ENCODE measurements at regions not wholly inside any gene's neighbourhood (a gene's known extent, or its start where the extent isn't known, plus 50 kb on each side); places are given as distances from the start of the nearest gene placed in this dataset.

DNA sequence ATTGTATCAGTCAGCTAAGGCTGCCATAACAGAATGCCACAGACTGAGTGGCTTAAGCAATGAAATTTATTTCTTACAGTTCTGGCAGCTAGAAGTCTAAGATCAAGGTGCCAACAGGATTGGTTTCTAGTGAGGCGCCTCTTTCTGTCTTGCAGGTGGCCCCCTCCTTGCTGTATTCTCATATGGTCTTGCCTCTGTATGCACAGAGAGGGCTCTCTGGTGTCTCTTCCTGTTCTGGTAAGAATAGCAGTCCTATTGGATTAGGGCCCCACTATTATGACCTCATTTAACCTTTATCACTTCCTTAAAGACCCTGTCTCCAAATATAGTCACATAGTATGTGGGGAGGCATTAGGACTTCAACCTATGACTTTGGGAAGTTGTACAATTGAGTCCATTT lies 253.9 kb downstream of the EDEM1 start:
- H3K9me3 ChIP-seq (ENCODE audit: control insufficient read depth, low read length): no peaks in the 10 kb centered on the region
- no peaks in the 10 kb centered on the region for H3K36me3 ChIP-seq (ENCODE audit: control insufficient read depth, insufficient read depth, low read length)
- no peaks in the 10 kb centered on the region for H3K27me3 ChIP-seq (ENCODE audit: control insufficient read depth, insufficient read depth, low read length)
- H3K9ac ChIP-seq (ENCODE audit: low read length): no peak overlapping the region
- peaks cover 6% of the 10 kb centered on the region for H3K4me1 ChIP-seq (ENCODE audit: control insufficient read depth, insufficient read depth, low read length)
- H3K4me3 ChIP-seq (ENCODE audit: low read length): no peak overlapping the region

DNA sequence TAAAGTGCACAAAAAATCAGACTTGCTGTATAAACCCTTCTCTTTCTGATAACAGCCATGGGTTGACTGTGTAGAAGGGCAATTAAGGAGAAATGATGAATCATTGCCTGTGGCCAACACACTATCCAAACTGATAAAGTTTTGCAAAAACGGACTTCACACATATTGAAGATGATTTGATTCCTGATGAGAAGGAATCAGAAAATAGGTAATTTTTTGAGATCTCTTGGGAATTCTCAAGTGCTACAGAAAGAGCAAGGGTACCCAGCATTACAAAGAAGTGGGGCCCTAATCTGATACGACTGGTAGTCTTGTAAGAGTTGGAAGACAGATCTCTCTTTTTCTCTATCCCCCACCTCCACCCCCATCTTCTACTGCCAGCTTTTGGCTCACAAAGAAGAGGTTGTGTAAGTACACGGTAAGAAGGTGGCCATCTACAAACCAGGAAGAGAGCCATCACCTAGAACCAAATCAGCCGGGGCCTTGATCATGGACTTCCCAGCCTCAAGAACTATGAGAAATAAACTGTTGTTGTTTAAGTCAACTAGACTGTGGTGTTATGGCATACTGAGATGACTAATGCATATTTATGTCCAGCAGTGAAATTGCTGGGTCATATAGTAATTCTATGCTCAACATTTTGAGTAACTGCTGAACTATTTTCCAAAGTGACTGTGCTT lies 254.7 kb downstream of the EDEM1 start:
- Histone ChIP-seq H3K27me3 (ENCODE audit: control insufficient read depth, insufficient read depth, low read length) (no peaks in the 10 kb centered on the region), H3K36me3 (ENCODE audit: control insufficient read depth, insufficient read depth, low read length) (no peaks in the 10 kb centered on the region), H3K9ac (ENCODE audit: low read length) (no peak overlapping the region), H3K4me1 (ENCODE audit: control insufficient read depth, insufficient read depth, low read length) (peaks cover 6% of the 10 kb centered on the region), H3K9me3 (ENCODE audit: control insufficient read depth, low read length) (no peaks in the 10 kb centered on the region), H3K4me3 (ENCODE audit: low read length) (no peak overlapping the region)

DNA sequence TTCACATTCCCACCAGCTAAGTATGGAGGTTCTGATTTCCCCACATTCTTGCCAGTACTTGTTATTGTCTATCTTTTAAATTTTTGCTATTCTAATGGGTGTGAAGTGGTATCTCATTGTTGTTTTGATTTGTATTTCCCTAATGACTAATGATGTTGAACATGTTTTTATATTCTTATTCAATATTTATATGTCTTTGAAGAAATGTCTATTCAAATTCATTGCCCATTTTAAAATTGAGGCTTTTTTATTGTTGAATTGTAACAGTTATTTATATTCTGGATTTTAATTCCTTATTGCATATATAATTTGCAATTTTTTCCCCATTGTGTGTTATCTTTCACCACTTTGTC lies 255.3 kb downstream of the EDEM1 start:
- no peak overlapping the region for H3K9ac ChIP-seq (ENCODE audit: low read length)
- no peaks in the 10 kb centered on the region for H3K9me3 ChIP-seq (ENCODE audit: control insufficient read depth, low read length)
- peaks cover 3% of the 10 kb centered on the region for H3K4me1 ChIP-seq (ENCODE audit: control insufficient read depth, insufficient read depth, low read length)
- H3K36me3 ChIP-seq (ENCODE audit: control insufficient read depth, insufficient read depth, low read length): no peaks in the 10 kb centered on the region
- no peak overlapping the region for H3K4me3 ChIP-seq (ENCODE audit: low read length)
- H3K27me3 ChIP-seq (ENCODE audit: control insufficient read depth, insufficient read depth, low read length): no peaks in the 10 kb centered on the region

DNA sequence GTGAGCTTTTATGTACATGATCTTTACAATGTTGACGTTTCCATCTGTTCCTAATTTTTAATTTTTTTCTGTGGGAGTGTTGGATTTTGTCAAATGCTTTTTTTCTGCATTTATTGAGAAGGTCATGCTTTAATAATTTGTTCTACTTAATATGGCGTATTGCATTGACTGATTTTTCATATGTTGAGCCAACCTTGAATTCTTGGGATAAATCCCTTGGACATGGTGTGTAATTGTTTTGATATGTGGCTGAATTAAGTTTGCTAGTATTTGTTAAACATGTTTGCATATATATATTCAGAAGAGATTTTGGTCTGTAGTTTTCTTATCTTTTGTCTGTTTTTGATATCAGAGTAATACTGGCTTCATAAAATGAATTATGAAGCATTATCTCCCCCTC lies 256.7 kb downstream of the EDEM1 start:
- H3K27me3 ChIP-seq (ENCODE audit: control insufficient read depth, insufficient read depth, low read length): no peaks in the 10 kb centered on the region

DNA sequence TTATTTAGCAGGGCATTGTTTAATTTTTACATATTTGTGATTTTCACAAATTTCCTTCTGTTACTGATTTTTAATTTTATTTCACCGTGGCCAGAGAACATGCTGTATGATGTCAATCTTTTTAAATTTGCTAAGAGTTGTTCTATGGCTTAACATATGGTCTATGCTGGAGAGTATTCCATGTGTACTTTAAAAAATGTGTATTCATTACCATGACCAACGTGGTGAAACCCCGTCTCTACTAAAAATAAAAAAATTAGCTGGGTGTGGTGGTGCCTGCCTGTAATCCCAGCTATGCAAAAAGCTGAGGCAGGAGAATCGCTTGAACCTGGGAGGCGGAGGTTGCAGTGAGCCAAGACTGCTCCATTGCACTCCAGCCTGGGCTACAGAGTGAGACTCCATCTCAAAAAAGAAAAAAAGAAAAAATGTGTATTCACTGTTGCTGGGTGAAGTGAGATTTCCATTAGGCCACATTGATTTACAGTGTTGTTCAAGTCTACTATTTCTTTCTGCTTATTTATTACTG lies 258.2 kb downstream of the EDEM1 start:
- no peaks in the 10 kb centered on the region for H3K4me1 ChIP-seq (ENCODE audit: control insufficient read depth, insufficient read depth, low read length)
- no peak overlapping the region for H3K4me3 ChIP-seq (ENCODE audit: low read length)
- no peaks in the 10 kb centered on the region for H3K9me3 ChIP-seq (ENCODE audit: control insufficient read depth, low read length)
- no peaks in the 10 kb centered on the region for H3K27me3 ChIP-seq (ENCODE audit: control insufficient read depth, insufficient read depth, low read length)
- H3K36me3 ChIP-seq (ENCODE audit: control insufficient read depth, insufficient read depth, low read length): no peaks in the 10 kb centered on the region
- no peak overlapping the region for H3K9ac ChIP-seq (ENCODE audit: low read length)

More for the DNA sequence above, 256.7 kb downstream of the EDEM1 start:
- H3K36me3 ChIP-seq (ENCODE audit: control insufficient read depth, insufficient read depth, low read length): no peaks in the 10 kb centered on the region
- H3K9ac ChIP-seq (ENCODE audit: low read length): no peak overlapping the region
- no peak overlapping the region for H3K4me3 ChIP-seq (ENCODE audit: low read length)
- H3K9me3 ChIP-seq (ENCODE audit: control insufficient read depth, low read length): no peaks in the 10 kb centered on the region
- no peaks in the 10 kb centered on the region for H3K4me1 ChIP-seq (ENCODE audit: control insufficient read depth, insufficient read depth, low read length)

DNA sequence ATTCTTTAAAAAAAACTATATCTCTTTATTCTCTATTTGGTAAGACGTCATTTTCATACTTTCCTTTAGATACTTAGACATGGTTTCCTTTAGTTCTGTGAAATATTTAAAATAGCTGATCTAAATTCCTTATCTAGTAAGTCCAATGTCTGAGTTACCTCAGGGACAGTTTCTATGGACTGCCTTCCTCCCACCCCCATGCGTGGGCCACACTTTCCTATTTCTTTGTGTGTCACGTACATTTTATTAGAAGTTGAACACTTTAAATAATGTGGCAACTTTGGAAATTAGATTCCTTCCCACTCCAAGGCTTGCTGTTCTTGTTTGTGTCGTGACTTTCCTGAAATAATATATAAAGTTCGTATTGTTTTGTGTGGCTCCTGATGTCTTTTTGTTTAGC lies 260.7 kb downstream of the EDEM1 start:
- Histone ChIP-seq H3K27me3 (ENCODE audit: control insufficient read depth, insufficient read depth, low read length) (no peaks in the 10 kb centered on the region), H3K9ac (ENCODE audit: low read length) (no peak overlapping the region), H3K4me3 (ENCODE audit: low read length) (no peak overlapping the region), H3K36me3 (ENCODE audit: control insufficient read depth, insufficient read depth, low read length) (no peaks in the 10 kb centered on the region), H3K4me1 (ENCODE audit: control insufficient read depth, insufficient read depth, low read length) (no peaks in the 10 kb centered on the region), H3K9me3 (ENCODE audit: control insufficient read depth, low read length) (no peaks in the 10 kb centered on the region)

DNA sequence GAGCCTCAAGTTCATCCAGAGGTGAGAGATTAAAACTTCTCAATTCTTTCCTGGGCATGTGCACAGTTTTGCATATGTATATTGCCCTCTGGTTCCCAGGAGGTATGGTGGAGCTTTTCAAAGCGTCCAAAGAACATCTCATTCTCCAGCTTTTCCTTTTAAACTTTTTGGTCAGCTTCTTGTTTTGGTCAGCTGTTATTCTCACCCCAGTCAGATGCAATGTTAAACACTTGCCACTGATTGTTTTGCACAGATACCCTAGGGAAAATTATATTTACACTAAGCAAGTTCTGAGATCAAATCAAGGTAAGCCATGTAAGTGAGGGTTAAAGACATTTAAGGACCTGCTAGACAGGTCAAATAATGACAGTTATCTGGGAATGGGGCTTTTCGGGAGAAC lies 261.3 kb downstream of the EDEM1 start:
- Histone ChIP-seq H3K36me3 (ENCODE audit: control insufficient read depth, insufficient read depth, low read length) (no peaks in the 10 kb centered on the region), H3K4me1 (ENCODE audit: control insufficient read depth, insufficient read depth, low read length) (no peaks in the 10 kb centered on the region), H3K9ac (ENCODE audit: low read length) (no peak overlapping the region), H3K9me3 (ENCODE audit: control insufficient read depth, low read length) (no peaks in the 10 kb centered on the region), H3K27me3 (ENCODE audit: control insufficient read depth, insufficient read depth, low read length) (no peaks in the 10 kb centered on the region), H3K4me3 (ENCODE audit: low read length) (no peak overlapping the region)

DNA sequence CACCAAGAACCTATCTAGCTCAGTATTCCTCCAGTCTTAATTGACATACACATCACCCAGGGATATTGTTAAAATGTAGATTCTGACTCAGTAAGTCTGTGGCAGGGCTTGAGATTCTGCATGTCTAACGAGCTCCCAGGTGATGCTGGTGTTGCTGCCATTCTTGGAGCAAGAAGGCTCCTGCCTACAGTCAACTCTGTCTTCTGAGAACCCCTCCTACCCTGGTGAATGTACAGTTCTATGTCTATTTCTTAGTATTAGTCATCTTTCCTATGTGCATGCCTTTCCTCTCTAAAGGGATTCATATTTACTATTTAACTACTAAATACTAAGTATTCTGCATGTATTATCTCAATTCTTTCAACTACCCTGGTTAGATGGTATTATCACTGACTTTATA lies 268.7 kb downstream of the EDEM1 start:
- no peak overlapping the region for H3K9ac ChIP-seq (ENCODE audit: low read length)
- no peaks in the 10 kb centered on the region for H3K9me3 ChIP-seq (ENCODE audit: control insufficient read depth, low read length)
- no peaks in the 10 kb centered on the region for H3K27me3 ChIP-seq (ENCODE audit: control insufficient read depth, insufficient read depth, low read length)
- H3K4me1 ChIP-seq (ENCODE audit: control insufficient read depth, insufficient read depth, low read length): no peaks in the 10 kb centered on the region
- no peaks in the 10 kb centered on the region for H3K36me3 ChIP-seq (ENCODE audit: control insufficient read depth, insufficient read depth, low read length)
- H3K4me3 ChIP-seq (ENCODE audit: low read length): no peak overlapping the region

DNA sequence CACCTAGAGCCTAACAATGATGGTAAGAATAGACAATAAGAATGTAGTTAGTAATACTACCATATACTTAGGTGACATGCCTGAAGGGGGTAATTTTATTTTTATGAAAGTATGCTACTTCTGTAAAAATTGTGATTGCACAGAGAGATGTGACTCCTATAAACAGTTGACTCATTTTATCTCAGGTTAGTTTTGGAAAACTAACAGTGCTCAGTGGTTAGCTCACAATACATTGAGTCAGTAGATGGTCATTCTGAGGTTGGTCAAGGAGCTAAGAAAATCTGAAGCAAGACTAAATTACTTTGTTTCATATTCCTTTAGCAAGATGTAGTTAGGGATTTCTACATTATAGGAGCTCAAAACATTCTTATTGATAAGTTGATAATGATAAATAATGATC lies 271.0 kb downstream of the EDEM1 start:
- no peaks in the 10 kb centered on the region for H3K9me3 ChIP-seq (ENCODE audit: control insufficient read depth, low read length)
- H3K36me3 ChIP-seq (ENCODE audit: control insufficient read depth, insufficient read depth, low read length): no peaks in the 10 kb centered on the region
- no peaks in the 10 kb centered on the region for H3K27me3 ChIP-seq (ENCODE audit: control insufficient read depth, insufficient read depth, low read length)
- H3K9ac ChIP-seq (ENCODE audit: low read length): no peak overlapping the region
- no peak overlapping the region for H3K4me3 ChIP-seq (ENCODE audit: low read length)
- H3K4me1 ChIP-seq (ENCODE audit: control insufficient read depth, insufficient read depth, low read length): no peaks in the 10 kb centered on the region

DNA sequence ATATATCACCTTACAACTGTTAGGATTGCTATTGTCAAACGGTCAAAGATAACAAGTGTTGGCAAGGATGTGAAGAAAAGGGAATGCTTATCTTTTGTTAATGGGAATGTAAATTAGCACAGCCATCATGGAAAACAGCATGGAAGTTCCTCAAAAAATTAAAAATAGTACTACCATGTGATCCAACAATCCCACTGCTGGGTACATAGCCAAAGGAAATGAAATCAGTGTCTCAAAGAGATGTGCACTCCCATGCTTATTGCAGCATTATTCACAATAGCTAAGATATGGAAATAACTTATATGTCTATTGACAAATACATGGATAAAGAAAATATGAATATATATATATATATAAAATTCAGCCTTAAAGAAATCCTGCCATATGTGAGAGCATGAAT lies 274.6 kb downstream of the EDEM1 start:
- H3K4me3 ChIP-seq (ENCODE audit: low read length): no peak overlapping the region
- no peaks in the 10 kb centered on the region for H3K4me1 ChIP-seq (ENCODE audit: control insufficient read depth, insufficient read depth, low read length)
- no peaks in the 10 kb centered on the region for H3K27me3 ChIP-seq (ENCODE audit: control insufficient read depth, insufficient read depth, low read length)
- H3K9ac ChIP-seq (ENCODE audit: low read length): no peak overlapping the region
- H3K9me3 ChIP-seq (ENCODE audit: control insufficient read depth, low read length): no peaks in the 10 kb centered on the region
- H3K36me3 ChIP-seq (ENCODE audit: control insufficient read depth, insufficient read depth, low read length): no peaks in the 10 kb centered on the region

DNA sequence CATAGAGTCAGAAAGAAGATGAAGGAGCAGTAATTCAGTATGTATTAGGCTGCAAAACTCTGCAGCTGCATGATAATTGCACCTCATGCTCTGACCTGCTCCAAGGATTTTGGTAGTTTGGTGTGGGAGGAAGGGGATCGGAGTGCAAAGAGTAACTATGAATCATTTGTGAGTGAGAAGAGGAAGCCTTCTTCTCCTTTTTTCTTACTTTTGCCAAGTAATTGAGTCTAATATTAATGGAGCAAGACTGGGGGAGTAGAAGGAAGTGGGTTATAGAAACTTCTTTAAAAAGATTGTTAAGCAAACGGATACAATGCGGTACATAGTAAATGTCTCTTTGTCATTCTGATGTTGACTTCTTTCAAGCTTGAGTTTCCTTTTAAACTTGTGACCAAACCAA lies 276.5 kb downstream of the EDEM1 start:
- Histone ChIP-seq H3K4me1 (ENCODE audit: control insufficient read depth, insufficient read depth, low read length) (no peaks in the 10 kb centered on the region), H3K36me3 (ENCODE audit: control insufficient read depth, insufficient read depth, low read length) (no peaks in the 10 kb centered on the region), H3K4me3 (ENCODE audit: low read length) (no peak overlapping the region), H3K9me3 (ENCODE audit: control insufficient read depth, low read length) (no peaks in the 10 kb centered on the region), H3K9ac (ENCODE audit: low read length) (no peak overlapping the region), H3K27me3 (ENCODE audit: control insufficient read depth, insufficient read depth, low read length) (no peaks in the 10 kb centered on the region)

DNA sequence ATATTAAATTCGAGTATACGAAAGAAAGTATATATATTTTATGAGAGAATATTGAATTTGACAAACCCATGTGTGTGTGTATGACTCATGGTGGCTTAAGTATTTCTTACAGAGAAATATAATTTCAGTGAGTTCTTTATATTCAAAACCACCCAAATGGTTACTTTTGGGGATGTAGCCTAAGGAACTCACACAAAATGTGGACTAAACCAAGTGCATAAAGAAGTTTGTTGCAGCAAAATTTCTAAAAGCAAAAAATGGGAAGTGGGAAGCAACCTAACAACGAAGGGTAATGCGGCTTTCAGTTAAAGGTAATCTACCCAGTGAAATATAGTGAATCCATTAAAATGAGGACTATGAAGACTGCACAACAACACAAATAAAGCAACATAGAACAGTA lies 277.1 kb downstream of the EDEM1 start:
- Histone ChIP-seq H3K4me1 (ENCODE audit: control insufficient read depth, insufficient read depth, low read length) (no peaks in the 10 kb centered on the region), H3K36me3 (ENCODE audit: control insufficient read depth, insufficient read depth, low read length) (no peaks in the 10 kb centered on the region), H3K27me3 (ENCODE audit: control insufficient read depth, insufficient read depth, low read length) (no peaks in the 10 kb centered on the region), H3K4me3 (ENCODE audit: low read length) (no peak overlapping the region), H3K9ac (ENCODE audit: low read length) (no peak overlapping the region), H3K9me3 (ENCODE audit: control insufficient read depth, low read length) (no peaks in the 10 kb centered on the region)

DNA sequence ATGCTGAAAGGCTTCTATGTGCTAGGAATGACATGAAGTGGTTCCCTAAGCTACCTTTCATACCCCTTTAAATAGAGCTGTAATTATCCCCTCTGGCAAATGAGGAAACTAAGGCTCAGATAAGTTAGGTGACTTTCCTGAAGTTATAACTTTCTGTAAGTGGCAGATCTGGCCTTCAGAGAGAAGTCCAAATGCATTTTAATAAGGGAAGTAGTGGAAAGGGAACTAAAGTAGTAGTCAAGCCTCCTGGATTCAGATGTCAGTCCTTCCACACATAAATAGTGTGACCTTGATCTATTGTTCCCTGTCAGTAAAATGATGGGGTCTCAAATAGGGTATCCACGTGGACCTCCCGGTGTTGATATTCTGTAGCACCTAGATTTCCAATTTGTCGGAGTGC lies 277.7 kb downstream of the EDEM1 start:
- Histone ChIP-seq H3K27me3 (ENCODE audit: control insufficient read depth, insufficient read depth, low read length) (no peaks in the 10 kb centered on the region), H3K36me3 (ENCODE audit: control insufficient read depth, insufficient read depth, low read length) (no peaks in the 10 kb centered on the region), H3K9me3 (ENCODE audit: control insufficient read depth, low read length) (no peaks in the 10 kb centered on the region), H3K9ac (ENCODE audit: low read length) (no peak overlapping the region), H3K4me3 (ENCODE audit: low read length) (no peak overlapping the region), H3K4me1 (ENCODE audit: control insufficient read depth, insufficient read depth, low read length) (no peaks in the 10 kb centered on the region)

Data from mucosa of stomach (tissue), 1 donor.